Nephron progenitor cell (in vitro differentiated cells): ENCODE measurements at regions not wholly inside any gene's neighbourhood (a gene's known extent, or its start where the extent isn't known, plus 50 kb on each side); places are given as distances from the start of the nearest gene placed in this dataset.
"Not testable (repeated sequence)": the region's sequence is repeated elsewhere in the genome, so short reads cannot be mapped to it uniquely, and the experiment has no call there.

Experiments used
- DNase-seq: peaks from one replicate; pipeline ENCODE4 v3.0.0; 2021
- H3K27ac Mint-ChIP-seq: 2 replicates; pipeline ENCODE4 v1.8.0; 2021; ENCODE audit warnings: mild to moderate bottlenecking, moderate library complexity, mixed read lengths
- H3K27me3 Mint-ChIP-seq: 2 replicates; pipeline ENCODE4 v1.8.0; 2021; ENCODE audit warnings: mild to moderate bottlenecking, low read depth, mixed read lengths; ENCODE audit not compliant: poor library complexity
- H3K36me3 Mint-ChIP-seq: 2 replicates; pipeline ENCODE4 v1.8.0; 2021; ENCODE audit warnings: low read depth, mixed read lengths
- H3K4me1 Mint-ChIP-seq: 2 replicates; pipeline ENCODE4 v1.8.0; 2021; ENCODE audit warnings: mixed read lengths
- H3K4me3 Mint-ChIP-seq: 2 replicates; pipeline ENCODE4 v1.8.0; 2021; ENCODE audit warnings: mild to moderate bottlenecking, moderate library complexity, mixed read lengths
- H3K9me3 Mint-ChIP-seq: 2 replicates; pipeline ENCODE4 v1.8.0; 2021; ENCODE audit warnings: mild to moderate bottlenecking, moderate library complexity, mixed read lengths
- CTCF ChIP-seq: fragments of 200-600 bp; sonication (generic); IDR thresholded peaks from 2 replicates; pipeline ENCODE4 v1.5.0; 2021; ENCODE audit warnings: antibody characterized with exemption

GRCh38 chr13:24618011-24618955, 61.9 kb upstream of the ATP12A start:
- H3K4me3 Mint-ChIP-seq = no peak overlapping the region
- H3K9me3 Mint-ChIP-seq = peaks cover 3% of the 10 kb centered on the region
- no peak overlapping the region for H3K27ac Mint-ChIP-seq
- H3K36me3 Mint-ChIP-seq = no peaks in the 10 kb centered on the region
- peaks cover 12% of the 10 kb centered on the region for H3K4me1 Mint-ChIP-seq
- H3K27me3 Mint-ChIP-seq = no peaks in the 10 kb centered on the region
- DNase-seq = no peak
- TF ChIP-seq CTCF = no peak

GRCh38 chr13:24619282-24619681, 60.9 kb upstream of the ATP12A start:
- Mint-ChIP-seq H3K9me3 (peaks cover 3% of the 10 kb centered on the region), H3K27ac (no peak overlapping the region), H3K4me3 (no peak overlapping the region), H3K27me3 (no peaks in the 10 kb centered on the region), H3K36me3 (no peaks in the 10 kb centered on the region), H3K4me1 (peaks cover 12% of the 10 kb centered on the region)
- TF ChIP-seq CTCF = no peak
- DNase-seq = no peak

- not testable (repeated sequence) for H3K27ac Mint-ChIP-seq, H3K9me3 Mint-ChIP-seq, H3K36me3 Mint-ChIP-seq, DNase-seq, H3K27me3 Mint-ChIP-seq, H3K4me3 Mint-ChIP-seq
- peaks cover 36% of the 10 kb centered on the region for H3K4me1 Mint-ChIP-seq
These were observed 57.6 kb upstream of the ATP12A start for GRCh38 chr13:24622481-24623148.

GRCh38 chr13:24623149-24623665, 57.0 kb upstream of the ATP12A start:
- no peak for DNase-seq
- Mint-ChIP-seq H3K4me1 (peaks cover 34% of the 10 kb centered on the region), H3K36me3 (no peaks in the 10 kb centered on the region), H3K9me3 (peaks cover 3% of the 10 kb centered on the region), H3K27ac (no peak overlapping the region), H3K27me3 (peaks cover 4% of the 10 kb centered on the region), H3K4me3 (no peak overlapping the region)
- no peak for TF ChIP-seq CTCF

- Mint-ChIP-seq H3K4me1 (peaks cover 29% of the 10 kb centered on the region), H3K27me3 (peaks cover 4% of the 10 kb centered on the region), H3K36me3 (no peaks in the 10 kb centered on the region), H3K27ac (no peak overlapping the region), H3K9me3 (peaks cover 3% of the 10 kb centered on the region), H3K4me3 (no peak overlapping the region)
- DNase-seq = no peak
- TF ChIP-seq CTCF = no peak
These were observed 55.8 kb upstream of the ATP12A start for GRCh38 chr13:24624363-24624762.

- Mint-ChIP-seq H3K36me3 (no peaks in the 10 kb centered on the region), H3K27me3 (peaks cover 5% of the 10 kb centered on the region)
These were observed 55.4 kb upstream of the ATP12A start for GRCh38 chr13:24624801-24625231.

More at GRCh38 chr13:24624801-24625231, 55.4 kb upstream of the ATP12A start:
- H3K4me3 Mint-ChIP-seq = no peak overlapping the region
- peaks cover 29% of the 10 kb centered on the region for H3K4me1 Mint-ChIP-seq
- no peak overlapping the region for H3K27ac Mint-ChIP-seq
- no peak for TF ChIP-seq CTCF
- peaks cover 3% of the 10 kb centered on the region for H3K9me3 Mint-ChIP-seq
- DNase-seq = no peak
